Stimulated activated CD4-positive, alpha-beta T cell treated with anti-CD3 and anti-CD28 coated beads, Interleukin-15, amount 100 ng/mL, for 1 hour (primary cell): ENCODE measurements at regions not wholly inside any gene's neighbourhood (a gene's known extent, or its start where the extent isn't known, plus 50 kb on each side); places are given as distances from the start of the nearest gene placed in this dataset.

Experiments used
- DNase-seq, 2 donors: peaks; one replicate each; pipeline ENCODE4 v3.0.0-alpha.2; 2020; ENCODE audit warnings: low read depth in 1 of 2, low spot score in 1 of 2

DNA sequence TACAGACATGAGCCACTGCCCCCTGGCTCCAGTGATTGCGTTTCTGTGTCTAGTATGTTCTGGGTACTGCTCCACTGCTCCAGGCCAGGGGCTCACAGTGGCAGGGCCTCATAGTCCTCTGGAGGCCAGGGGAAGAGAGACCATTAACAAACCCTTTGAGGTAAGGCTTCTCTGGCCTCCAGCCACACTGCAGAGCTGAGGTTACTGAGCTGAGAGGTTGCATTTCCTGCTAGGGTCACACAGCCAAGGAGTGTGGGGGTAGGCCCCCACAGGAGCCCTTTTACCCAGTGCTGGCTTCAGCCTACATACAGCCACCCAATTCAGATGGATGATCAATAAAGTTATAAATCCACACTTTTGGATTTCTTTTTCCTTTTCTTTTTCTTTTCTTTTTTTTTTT, 50.4 kb upstream of the DLX4 start:
- no peak for DNase-seq
